ENCODE measurements at regions not wholly inside any gene's neighbourhood (a gene's known extent, or its start where the extent isn't known, plus 50 kb on each side); places are given as distances from the start of the nearest gene placed in this dataset.

- no peak overlapping the region for H3K4me3 Mint-ChIP-seq
- no peak overlapping the region for H3K27ac Mint-ChIP-seq
- no peak for DNase-seq
- H3K9me3 Mint-ChIP-seq = no peaks in the 10 kb centered on the region
- ATAC-seq (replicated peaks) = no peak
- H3K36me3 Mint-ChIP-seq (ENCODE audit: insufficient read depth) = no peaks in the 10 kb centered on the region
- H3K27me3 Mint-ChIP-seq = peaks cover 55 to 73% of the 10 kb centered on the region in 2 donors
- no peaks in the 10 kb centered on the region for H3K4me1 Mint-ChIP-seq (ENCODE audit: low read depth in 2 of 2)
These were observed 75.9 kb downstream of the EDN3 start for GRCh38 chr20:59376109-59376841.

GRCh38 chr20:59376998-59377397 is 76.6 kb downstream of the EDN3 start:
- DNase-seq = no peak
- Mint-ChIP-seq H3K27me3 (peaks cover 50 to 66% of the 10 kb centered on the region in 2 donors), H3K4me1 (ENCODE audit: low read depth in 2 of 2) (no peaks in the 10 kb centered on the region), H3K27ac (no peak overlapping the region), H3K36me3 (ENCODE audit: insufficient read depth) (no peaks in the 10 kb centered on the region), H3K9me3 (no peaks in the 10 kb centered on the region), H3K4me3 (no peak overlapping the region)
- no peak for ATAC-seq (replicated peaks)

- Mint-ChIP-seq H3K9me3 (no peaks in the 10 kb centered on the region), H3K36me3 (ENCODE audit: insufficient read depth) (no peaks in the 10 kb centered on the region), H3K27ac (no peak overlapping the region), H3K4me3 (no peak overlapping the region), H3K4me1 (ENCODE audit: low read depth in 2 of 2) (no peaks in the 10 kb centered on the region), H3K27me3 (peaks cover 50 to 57% of the 10 kb centered on the region in 2 donors)
- no peak for DNase-seq
- no peak for ATAC-seq (replicated peaks)
These were observed 77.4 kb downstream of the EDN3 start for GRCh38 chr20:59377842-59378241.

- H3K36me3 Mint-ChIP-seq (ENCODE audit: insufficient read depth) = no peaks in the 10 kb centered on the region
- no peaks in the 10 kb centered on the region for H3K9me3 Mint-ChIP-seq
- DNase-seq (no peak), ATAC-seq (replicated peaks) (no peak)
- H3K4me1 Mint-ChIP-seq (ENCODE audit: low read depth in 2 of 2) = no peaks in the 10 kb centered on the region
- peaks cover 44 to 52% of the 10 kb centered on the region in 2 donors for H3K27me3 Mint-ChIP-seq
- no peak overlapping the region for H3K27ac Mint-ChIP-seq
- H3K4me3 Mint-ChIP-seq = no peak overlapping the region
These were observed 78.0 kb downstream of the EDN3 start for GRCh38 chr20:59378396-59378795.

- Mint-ChIP-seq H3K27me3 (peaks cover 39 to 46% of the 10 kb centered on the region in 2 donors), H3K36me3 (ENCODE audit: insufficient read depth) (peaks cover 2% of the 10 kb centered on the region), H3K4me1 (ENCODE audit: low read depth in 2 of 2) (no peaks in the 10 kb centered on the region), H3K27ac (no peak overlapping the region), H3K9me3 (no peaks in the 10 kb centered on the region), H3K4me3 (no peak overlapping the region)
- ATAC-seq (replicated peaks) (no peak), DNase-seq (no peak)
These were observed 78.6 kb downstream of the EDN3 start for GRCh38 chr20:59378966-59379365.

GRCh38 chr20:59381689-59382088 is 81.3 kb downstream of the EDN3 start:
- no peak for DNase-seq
- Mint-ChIP-seq H3K27ac (no peak overlapping the region), H3K9me3 (no peaks in the 10 kb centered on the region), H3K4me3 (no peak overlapping the region), H3K27me3 (peaks cover 27 to 35% of the 10 kb centered on the region in 2 donors), H3K36me3 (ENCODE audit: insufficient read depth) (peaks cover 3% of the 10 kb centered on the region), H3K4me1 (ENCODE audit: low read depth in 2 of 2) (peaks cover 0 to 4% of the 10 kb centered on the region in 2 donors)
- no peak for ATAC-seq (replicated peaks)

GRCh38 chr20:59382157-59382725 is 81.8 kb downstream of the EDN3 start:
- Mint-ChIP-seq H3K27me3 (peaks cover 24 to 30% of the 10 kb centered on the region in 2 donors), H3K4me3 (no peak overlapping the region), H3K27ac (no peak overlapping the region), H3K9me3 (no peaks in the 10 kb centered on the region), H3K4me1 (ENCODE audit: low read depth in 2 of 2) (peaks cover 0 to 4% of the 10 kb centered on the region in 2 donors), H3K36me3 (ENCODE audit: insufficient read depth) (peaks cover 3% of the 10 kb centered on the region)
- no peak for ATAC-seq (replicated peaks)
- no peak for DNase-seq

- peaks cover 22 to 23% of the 10 kb centered on the region in 2 donors for H3K27me3 Mint-ChIP-seq
- DNase-seq (no peak), ATAC-seq (replicated peaks) (no peak)
- peaks cover 3% of the 10 kb centered on the region for H3K36me3 Mint-ChIP-seq (ENCODE audit: insufficient read depth)
- H3K4me3 Mint-ChIP-seq = no peak overlapping the region
- no peak overlapping the region for H3K27ac Mint-ChIP-seq
- H3K4me1 Mint-ChIP-seq (ENCODE audit: low read depth in 2 of 2) = peaks cover 0 to 4% of the 10 kb centered on the region in 2 donors
- H3K9me3 Mint-ChIP-seq = no peaks in the 10 kb centered on the region
These were observed 82.5 kb downstream of the EDN3 start for GRCh38 chr20:59382907-59383306.

- no peak overlapping the region for H3K4me3 Mint-ChIP-seq
- peaks cover 0 to 4% of the 10 kb centered on the region in 2 donors for H3K4me1 Mint-ChIP-seq (ENCODE audit: low read depth in 2 of 2)
- peak overlapping the region; percentile 78 to 83 for H3K27ac Mint-ChIP-seq
- DNase-seq (no peak), ATAC-seq (replicated peaks) (peak; percentile 62)
- H3K27me3 Mint-ChIP-seq = peaks cover 15 to 18% of the 10 kb centered on the region in 2 donors
- peaks cover 3% of the 10 kb centered on the region for H3K36me3 Mint-ChIP-seq (ENCODE audit: insufficient read depth)
- no peaks in the 10 kb centered on the region for H3K9me3 Mint-ChIP-seq
These were observed 84.6 kb downstream of the EDN3 start for GRCh38 chr20:59385038-59385437.

- no peak for DNase-seq
- peaks cover 13 to 14% of the 10 kb centered on the region in 2 donors for H3K27me3 Mint-ChIP-seq
- no peaks in the 10 kb centered on the region for H3K9me3 Mint-ChIP-seq
- H3K4me1 Mint-ChIP-seq (ENCODE audit: low read depth in 2 of 2) = peaks cover 0 to 4% of the 10 kb centered on the region in 2 donors
- H3K27ac Mint-ChIP-seq = peak overlapping the region; percentile 78 to 83
- ATAC-seq (replicated peaks) = peak; percentile 70
- H3K36me3 Mint-ChIP-seq (ENCODE audit: insufficient read depth) = peaks cover 3% of the 10 kb centered on the region
- H3K4me3 Mint-ChIP-seq = no peak overlapping the region
These were observed 85.1 kb downstream of the EDN3 start for GRCh38 chr20:59385480-59385879.

- no peak for DNase-seq
- ATAC-seq (replicated peaks) = no peak
These were observed 86.4 kb downstream of the EDN3 start for GRCh38 chr20:59386809-59387208.

GRCh38 chr20:59387891-59388290 is 87.5 kb downstream of the EDN3 start:
- ATAC-seq (replicated peaks) (no peak), DNase-seq (no peak)
- Mint-ChIP-seq H3K36me3 (ENCODE audit: insufficient read depth) (peaks cover 3% of the 10 kb centered on the region), H3K9me3 (no peaks in the 10 kb centered on the region), H3K4me3 (no peak overlapping the region), H3K27me3 (peaks cover 12 to 13% of the 10 kb centered on the region in 2 donors), H3K27ac (no peak overlapping the region), H3K4me1 (ENCODE audit: low read depth in 2 of 2) (peaks cover 0 to 4% of the 10 kb centered on the region in 2 donors)

More at GRCh38 chr20:59386809-59387208, 86.4 kb downstream of the EDN3 start:
- Mint-ChIP-seq H3K9me3 (no peaks in the 10 kb centered on the region), H3K4me1 (ENCODE audit: low read depth in 2 of 2) (peaks cover 0 to 4% of the 10 kb centered on the region in 2 donors), H3K36me3 (ENCODE audit: insufficient read depth) (peaks cover 3% of the 10 kb centered on the region), H3K27ac (no peak overlapping the region), H3K27me3 (peaks cover 12 to 13% of the 10 kb centered on the region in 2 donors), H3K4me3 (no peak overlapping the region)

- peaks cover 3% of the 10 kb centered on the region for H3K36me3 Mint-ChIP-seq (ENCODE audit: insufficient read depth)
- no peaks in the 10 kb centered on the region for H3K9me3 Mint-ChIP-seq
- ATAC-seq (replicated peaks) (no peak), DNase-seq (no peak)
- H3K4me1 Mint-ChIP-seq (ENCODE audit: low read depth in 2 of 2) = peaks cover 0 to 4% of the 10 kb centered on the region in 2 donors
- no peak overlapping the region for H3K4me3 Mint-ChIP-seq
- peaks cover 13 to 18% of the 10 kb centered on the region in 2 donors for H3K27me3 Mint-ChIP-seq
- no peak overlapping the region for H3K27ac Mint-ChIP-seq
These were observed 88.0 kb downstream of the EDN3 start for GRCh38 chr20:59388402-59388801.

GRCh38 chr20:59390437-59390836 is 90.0 kb downstream of the EDN3 start:
- H3K27ac Mint-ChIP-seq = no peak overlapping the region
- no peaks in the 10 kb centered on the region for H3K9me3 Mint-ChIP-seq
- no peaks in the 10 kb centered on the region for H3K36me3 Mint-ChIP-seq (ENCODE audit: insufficient read depth)
- no peak for DNase-seq
- no peak overlapping the region for H3K4me3 Mint-ChIP-seq
- peaks cover 18 to 29% of the 10 kb centered on the region in 2 donors for H3K27me3 Mint-ChIP-seq
- ATAC-seq (replicated peaks) = no peak
- peaks cover 0 to 2% of the 10 kb centered on the region in 2 donors for H3K4me1 Mint-ChIP-seq (ENCODE audit: low read depth in 2 of 2)

All from effector memory CD8-positive, alpha-beta T cell (primary cell).